CD14-positive monocyte (primary cell): ENCODE measurements at regions not wholly inside any gene's neighbourhood (a gene's known extent, or its start where the extent isn't known, plus 50 kb on each side); places are given as distances from the start of the nearest gene placed in this dataset.

Experiments used
- DNase-seq, 3 donors: peaks; one replicate each; pipeline ENCODE4 v3.0.0-alpha.2; 2011 to 2022
- H2AFZ ChIP-seq: 2 replicates; pipeline ENCODE4 v1.6.0; 2012; ENCODE audit warnings: mild to moderate bottlenecking, low read depth, low read length, inconsistent platforms; ENCODE audit not compliant: insufficient read depth, poor library complexity, severe bottlenecking
- H3K27ac ChIP-seq, 2 donors: 1 replicate in 1 of 2; 2 replicates in 1 of 2; pipeline ENCODE4 v1.5.1; 2012 to 2013; ENCODE audit warnings: low read length in 2 of 2, control low read depth in 1 of 2, inconsistent platforms in 1 of 2, low read depth in 1 of 2, mild to moderate bottlenecking in 1 of 2
- H3K27me3 ChIP-seq, 2 donors: one replicate each; pipeline versions ENCODE4 v1.6.0 to v1.6.1; 2011 to 2013; ENCODE audit warnings: low read length in 2 of 2; ENCODE audit not compliant: control insufficient read depth in 2 of 2, insufficient read depth in 2 of 2
- H3K36me3 ChIP-seq, 2 donors: replicated peaks in 1 of 2; 1 replicate in 1 of 2; 2 replicates in 1 of 2; pipeline versions ENCODE4 v1.5.1 to v1.6.1; 2012 to 2013; ENCODE audit warnings: low read length in 2 of 2, control low read depth in 1 of 2, inconsistent platforms in 1 of 2, mild to moderate bottlenecking in 1 of 2; ENCODE audit not compliant: insufficient read depth in 2 of 2, control insufficient read depth in 1 of 2
- H3K4me1 ChIP-seq, 2 donors: 1 replicate in 1 of 2; 2 replicates in 1 of 2; pipeline versions ENCODE4 v1.5.1 to v1.6.1; 2012 to 2013; ENCODE audit warnings: low read length in 2 of 2, control low read depth in 1 of 2, inconsistent platforms in 1 of 2, mild to moderate bottlenecking in 1 of 2, moderate library complexity in 1 of 2; ENCODE audit not compliant: insufficient read depth in 2 of 2, control insufficient read depth in 1 of 2
- H3K4me2 ChIP-seq: replicated peaks from 2 replicates; pipeline ENCODE3; 2012; ENCODE audit warnings: low read length, moderate library complexity, mild to moderate bottlenecking; ENCODE audit not compliant: poor library complexity, severe bottlenecking; ENCODE audit errors: extremely low read depth
- H3K4me3 ChIP-seq, 3 experiments: fragments of 200-600 bp in 1 of 3; sonication (generic) in 1 of 3; replicated peaks in 1 of 3; 1 replicate in 2 of 3; 2 replicates in 1 of 3; pipeline ENCODE4 v1.5.1; 2011 to 2013; ENCODE audit warnings: low read length in 3 of 3, mild to moderate bottlenecking in 3 of 3, control low read depth in 2 of 3, low read depth in 2 of 3, inconsistent platforms in 1 of 3, moderate library complexity in 1 of 3
- H3K79me2 ChIP-seq: 2 replicates; pipeline ENCODE4 v1.6.0; 2012; ENCODE audit warnings: mild to moderate bottlenecking, control low read depth, inconsistent platforms, low read length, moderate library complexity; ENCODE audit not compliant: insufficient read depth
- H3K9ac ChIP-seq: 2 replicates; pipeline ENCODE4 v1.6.0; 2017; ENCODE audit warnings: low read length, mild to moderate bottlenecking; ENCODE audit not compliant: insufficient read depth, poor library complexity, severe bottlenecking
- H3K9me3 ChIP-seq, 2 donors: replicated peaks in 1 of 2; 1 replicate in 1 of 2; 2 replicates in 1 of 2; pipeline versions ENCODE4 v1.5.1 to v1.6.1; 2012 to 2013; ENCODE audit warnings: low read length in 2 of 2, control low read depth in 1 of 2; ENCODE audit not compliant: control insufficient read depth in 1 of 2, insufficient read depth in 1 of 2
- H4K20me1 ChIP-seq: 2 replicates; pipeline ENCODE4 v1.6.0; 2012; ENCODE audit warnings: mild to moderate bottlenecking, low read length, control low read depth, moderate library complexity; ENCODE audit not compliant: insufficient read depth
- H3K27ac Mint-ChIP-seq, 7 donors: one replicate each; pipeline ENCODE4 v1.8.0; 2020; ENCODE audit warnings: mild to moderate bottlenecking in 7 of 7, mixed read lengths in 7 of 7, moderate library complexity in 6 of 7, inconsistent platforms in 2 of 7
- H3K27me3 Mint-ChIP-seq, 3 donors: one replicate each; pipeline ENCODE4 v1.8.0; 2021 to 2022; ENCODE audit warnings: low read depth in 3 of 3, mild to moderate bottlenecking in 3 of 3, mixed read lengths in 3 of 3, moderate library complexity in 3 of 3, inconsistent platforms in 1 of 3
- H3K36me3 Mint-ChIP-seq, 2 donors: one replicate each; pipeline ENCODE4 v1.8.0; 2020; ENCODE audit warnings: mixed read lengths in 2 of 2, inconsistent platforms in 1 of 2, mild to moderate bottlenecking in 1 of 2
- H3K4me1 Mint-ChIP-seq: one replicate; pipeline ENCODE4 v1.8.0; 2020; ENCODE audit warnings: mild to moderate bottlenecking, mixed read lengths
- H3K4me3 Mint-ChIP-seq, 2 donors: one replicate each; pipeline ENCODE4 v1.8.0; 2020; ENCODE audit warnings: mild to moderate bottlenecking in 2 of 2, mixed read lengths in 2 of 2, moderate library complexity in 1 of 2
- H3K9me3 Mint-ChIP-seq, 7 donors: one replicate each; pipeline ENCODE4 v1.8.0; 2020 to 2022; ENCODE audit warnings: mixed read lengths in 7 of 7, mild to moderate bottlenecking in 6 of 7, moderate library complexity in 6 of 7, inconsistent platforms in 2 of 7
- WGBS: methylation state at CpG from one replicate; pipeline ENCODE4 v1.1.5; 2013; ENCODE audit warnings: missing lambda C conversion rate; ENCODE audit not compliant: insufficient coverage; 5-methylcytosine and 5-hydroxymethylcytosine counted together
- intact Hi-C, 2 donors: fragments of 100-400 bp; cut with micrococcal nuclease; formaldehyde crosslinking; loops; one replicate each; pipeline versions ENCODE4 v1.15.0 to v1.15.1; 2023
- TF ChIP-seq, protein P1 (sequence below): fragments of 200-600 bp; IDR thresholded peaks from one replicate; pipeline ENCODE4 v1.8.0; 2022; ENCODE audit warnings: antibody characterized with exemption, mild to moderate bottlenecking

DNA sequence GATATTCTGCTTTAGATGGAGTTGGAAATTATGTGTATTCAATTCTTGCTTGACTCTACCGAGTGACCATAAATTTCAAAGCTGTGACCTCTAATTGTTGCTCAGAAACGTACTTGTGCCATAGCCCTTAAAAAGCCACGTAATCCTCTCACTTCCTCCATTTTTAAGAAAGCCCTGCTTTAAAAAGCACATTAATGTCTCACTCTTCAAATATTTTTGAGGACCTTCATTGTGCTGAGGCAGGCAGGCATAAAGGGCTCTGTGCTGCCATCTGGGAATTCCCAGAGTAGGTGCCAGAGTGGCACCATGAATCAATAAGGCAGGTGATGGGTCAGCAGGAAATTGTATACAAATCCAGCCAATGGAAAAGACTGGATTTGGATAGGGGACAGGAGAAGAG, 97.7 kb upstream of the FAM204A start:
- DNase-seq = no peak
- 40% methylated on average over 1 of the region's 3 CpGs for WGBS
- Histone ChIP-seq H3K79me2 (no peaks in the 10 kb centered on the region), H3K36me3 (no peaks in the 10 kb centered on the region), H2AFZ (no peak overlapping the region), H3K4me1 (no peaks in the 10 kb centered on the region), H4K20me1 (no peaks in the 10 kb centered on the region), H3K4me3 (no peak overlapping the region), H3K9ac (no peak overlapping the region), H3K9me3 (no peaks in the 10 kb centered on the region), H3K27me3 (peaks cover 2 to 11% of the 10 kb centered on the region in 2 donors), H3K27ac (no peak overlapping the region), H3K4me2 (no peak overlapping the region)
- peaks cover 6 to 25% (median 19%) of the 10 kb centered on the region in 3 donors for H3K27me3 Mint-ChIP-seq
- H3K4me3 Mint-ChIP-seq = no peak overlapping the region
- no peaks in the 10 kb centered on the region for H3K4me1 Mint-ChIP-seq
- no peak overlapping the region for H3K27ac Mint-ChIP-seq
- intact Hi-C loops = no loop called here
- TF ChIP-seq, protein P1, sequence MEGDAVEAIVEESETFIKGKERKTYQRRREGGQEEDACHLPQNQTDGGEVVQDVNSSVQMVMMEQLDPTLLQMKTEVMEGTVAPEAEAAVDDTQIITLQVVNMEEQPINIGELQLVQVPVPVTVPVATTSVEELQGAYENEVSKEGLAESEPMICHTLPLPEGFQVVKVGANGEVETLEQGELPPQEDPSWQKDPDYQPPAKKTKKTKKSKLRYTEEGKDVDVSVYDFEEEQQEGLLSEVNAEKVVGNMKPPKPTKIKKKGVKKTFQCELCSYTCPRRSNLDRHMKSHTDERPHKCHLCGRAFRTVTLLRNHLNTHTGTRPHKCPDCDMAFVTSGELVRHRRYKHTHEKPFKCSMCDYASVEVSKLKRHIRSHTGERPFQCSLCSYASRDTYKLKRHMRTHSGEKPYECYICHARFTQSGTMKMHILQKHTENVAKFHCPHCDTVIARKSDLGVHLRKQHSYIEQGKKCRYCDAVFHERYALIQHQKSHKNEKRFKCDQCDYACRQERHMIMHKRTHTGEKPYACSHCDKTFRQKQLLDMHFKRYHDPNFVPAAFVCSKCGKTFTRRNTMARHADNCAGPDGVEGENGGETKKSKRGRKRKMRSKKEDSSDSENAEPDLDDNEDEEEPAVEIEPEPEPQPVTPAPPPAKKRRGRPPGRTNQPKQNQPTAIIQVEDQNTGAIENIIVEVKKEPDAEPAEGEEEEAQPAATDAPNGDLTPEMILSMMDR = no peak
- H3K36me3 Mint-ChIP-seq = no peaks in the 10 kb centered on the region
- H3K9me3 Mint-ChIP-seq = peaks cover 0 to 6% (median 2%) of the 10 kb centered on the region in 7 donors

DNA sequence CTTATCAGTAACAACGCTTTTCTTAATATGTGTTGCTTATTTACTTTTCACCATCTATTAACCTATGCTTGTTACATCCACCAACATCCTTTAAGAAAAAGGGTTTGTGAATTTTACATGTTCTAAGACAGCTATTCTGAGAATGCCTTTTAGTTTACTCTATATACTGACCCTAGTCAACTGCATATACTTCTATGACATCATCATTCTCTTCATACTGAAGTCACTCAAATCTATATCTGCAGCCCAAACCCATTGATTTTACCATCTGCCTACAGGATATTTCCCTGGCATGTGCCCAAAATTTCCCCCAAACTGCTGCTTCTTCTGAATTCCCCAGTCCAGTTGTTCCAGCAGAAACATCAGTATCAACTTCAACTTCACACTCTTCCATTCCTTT, 94.6 kb upstream of the FAM204A start:
- no peak overlapping the region for H3K27ac Mint-ChIP-seq
- TF ChIP-seq, protein P1 = no peak
- no peak overlapping the region for H3K4me3 Mint-ChIP-seq
- intact Hi-C loops = no loop called here
- Histone ChIP-seq H3K36me3 (no peaks in the 10 kb centered on the region), H3K27me3 (peaks cover under 1 to 6% of the 10 kb centered on the region in 2 donors), H4K20me1 (no peaks in the 10 kb centered on the region), H3K27ac (no peak overlapping the region), H3K4me1 (no peaks in the 10 kb centered on the region), H2AFZ (no peak overlapping the region), H3K79me2 (no peaks in the 10 kb centered on the region), H3K4me2 (no peak overlapping the region), H3K9ac (no peak overlapping the region), H3K9me3 (no peaks in the 10 kb centered on the region), H3K4me3 (no peak overlapping the region)
- no peaks in the 10 kb centered on the region for H3K4me1 Mint-ChIP-seq
- no CpG with 5 or more reads among the region's 1 CpG for WGBS
- peaks cover 6 to 19% (median 18%) of the 10 kb centered on the region in 3 donors for H3K27me3 Mint-ChIP-seq
- no peak for DNase-seq
- peaks cover 0 to 4% (median 2%) of the 10 kb centered on the region in 7 donors for H3K9me3 Mint-ChIP-seq
- no peaks in the 10 kb centered on the region for H3K36me3 Mint-ChIP-seq
